Fibroblast of mammary gland (primary cell): ENCODE measurements at regions not wholly inside any gene's neighbourhood (a gene's known extent, or its start where the extent isn't known, plus 50 kb on each side); places are given as distances from the start of the nearest gene placed in this dataset.
A peak's percentile ranks its signal among the peaks of the same experiment; 100 is the strongest.

Experiments
- DNase-seq: peaks from one replicate; pipeline ENCODE4 v3.0.0-alpha.2; 2010; ENCODE audit warnings: low read depth
- H3K4me3 ChIP-seq: 2 replicates; pipeline ENCODE4 v1.5.1; 2011; ENCODE audit warnings: low read depth, mild to moderate bottlenecking, low read length, moderate library complexity; ENCODE audit not compliant: control insufficient read depth
- CTCF ChIP-seq: conservative IDR thresholded peaks from 2 replicates; pipeline ENCODE4 v1.5.1; 2011; ENCODE audit warnings: low read depth, low read length, inconsistent platforms; ENCODE audit not compliant: control insufficient read depth, insufficient read depth

- no peak overlapping the region for H3K4me3 ChIP-seq
- DNase-seq = peak; percentile 65
- TF ChIP-seq CTCF = no peak
Observed at GRCh38 chr13:79740991-79741390, 260.0 kb downstream of the NDFIP2 start.

- no peak for DNase-seq
- H3K4me3 ChIP-seq = no peak overlapping the region
- no peak for TF ChIP-seq CTCF
Observed at GRCh38 chr13:79736356-79736755, 255.4 kb downstream of the NDFIP2 start.

- DNase-seq = peak; percentile 53
- no peak for TF ChIP-seq CTCF
- H3K4me3 ChIP-seq = no peak overlapping the region
Observed at GRCh38 chr13:79735228-79735627, 254.3 kb downstream of the NDFIP2 start.

- no peak for DNase-seq
- TF ChIP-seq CTCF = no peak
- H3K4me3 ChIP-seq = no peak overlapping the region
Observed at GRCh38 chr13:79727086-79727485, 246.1 kb downstream of the NDFIP2 start.

- TF ChIP-seq CTCF = no peak
- DNase-seq = no peak
- no peak overlapping the region for H3K4me3 ChIP-seq
Observed at GRCh38 chr13:79725841-79726240, 244.9 kb downstream of the NDFIP2 start.

GRCh38 chr13:79724348-79725103 is 243.6 kb downstream of the NDFIP2 start:
- TF ChIP-seq CTCF = no peak
- H3K4me3 ChIP-seq = no peak overlapping the region
- no peak for DNase-seq

GRCh38 chr13:79723519-79724024 is 242.6 kb downstream of the NDFIP2 start:
- no peak overlapping the region for H3K4me3 ChIP-seq
- no peak for TF ChIP-seq CTCF
- no peak for DNase-seq
